ENCODE measurements at regions not wholly inside any gene's neighbourhood (a gene's known extent, or its start where the extent isn't known, plus 50 kb on each side); places are given as distances from the start of the nearest gene placed in this dataset.

DNA sequence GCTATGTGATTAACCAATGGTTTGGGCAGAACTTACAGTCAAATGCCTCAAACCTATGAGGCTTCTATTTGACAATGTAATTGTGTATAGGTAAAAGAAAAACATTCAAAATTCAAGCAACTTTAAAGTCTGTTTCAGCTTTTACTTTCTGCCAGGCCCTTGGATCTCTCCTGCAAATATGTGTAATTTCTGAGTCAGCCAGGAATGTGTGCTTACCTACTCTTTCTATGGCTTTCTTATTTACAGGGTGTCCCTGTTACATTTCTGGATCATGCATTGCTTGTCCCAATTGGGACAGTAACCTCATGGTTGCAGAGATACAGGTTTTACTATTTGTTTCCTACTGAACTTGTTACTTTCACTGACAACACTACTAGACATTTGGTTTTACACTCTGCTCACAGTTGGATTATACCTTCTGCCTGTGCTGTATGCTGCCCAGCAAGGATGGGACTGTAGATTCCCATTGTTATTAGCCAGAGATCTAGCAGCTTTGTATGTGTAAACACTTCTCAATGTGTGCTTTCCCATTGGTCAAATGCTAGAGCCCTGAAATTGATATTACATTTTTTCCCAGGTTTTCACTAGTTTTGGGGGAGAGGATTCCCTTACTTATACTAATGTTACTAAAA is 355.3 kb downstream of the ARL4A start:
- TF ChIP-seq, protein P1, sequence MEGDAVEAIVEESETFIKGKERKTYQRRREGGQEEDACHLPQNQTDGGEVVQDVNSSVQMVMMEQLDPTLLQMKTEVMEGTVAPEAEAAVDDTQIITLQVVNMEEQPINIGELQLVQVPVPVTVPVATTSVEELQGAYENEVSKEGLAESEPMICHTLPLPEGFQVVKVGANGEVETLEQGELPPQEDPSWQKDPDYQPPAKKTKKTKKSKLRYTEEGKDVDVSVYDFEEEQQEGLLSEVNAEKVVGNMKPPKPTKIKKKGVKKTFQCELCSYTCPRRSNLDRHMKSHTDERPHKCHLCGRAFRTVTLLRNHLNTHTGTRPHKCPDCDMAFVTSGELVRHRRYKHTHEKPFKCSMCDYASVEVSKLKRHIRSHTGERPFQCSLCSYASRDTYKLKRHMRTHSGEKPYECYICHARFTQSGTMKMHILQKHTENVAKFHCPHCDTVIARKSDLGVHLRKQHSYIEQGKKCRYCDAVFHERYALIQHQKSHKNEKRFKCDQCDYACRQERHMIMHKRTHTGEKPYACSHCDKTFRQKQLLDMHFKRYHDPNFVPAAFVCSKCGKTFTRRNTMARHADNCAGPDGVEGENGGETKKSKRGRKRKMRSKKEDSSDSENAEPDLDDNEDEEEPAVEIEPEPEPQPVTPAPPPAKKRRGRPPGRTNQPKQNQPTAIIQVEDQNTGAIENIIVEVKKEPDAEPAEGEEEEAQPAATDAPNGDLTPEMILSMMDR (IDR thresholded peaks at IDR 0.05) = no peak
- no peak for TF ChIP-seq POLR2A (IDR thresholded peaks at IDR 0.05)
